Prostate gland (tissue), 2 donors: ENCODE measurements at regions not wholly inside any gene's neighbourhood (a gene's known extent, or its start where the extent isn't known, plus 50 kb on each side); places are given as distances from the start of the nearest gene placed in this dataset.
"Not testable (repeated sequence)": the region's sequence is repeated elsewhere in the genome, so short reads cannot be mapped to it uniquely, and the experiment has no call there.

Experiments
- DNase-seq: peaks from one replicate; pipeline ENCODE4 v3.0.0-alpha.2; 2019; ENCODE audit warnings: low spot score
- H3K27ac ChIP-seq, 2 donors: fragments of 200-600 bp; sonication (generic); 2 replicates each; pipeline ENCODE4 v1.5.1; 2017 to 2019
- H3K27me3 ChIP-seq: fragments of 200-600 bp; sonication (generic); replicated peaks from 2 replicates; pipeline ENCODE4 v1.5.1; 2019; ENCODE audit not compliant: insufficient read depth
- H3K36me3 ChIP-seq, 2 donors: fragments of 200-600 bp; sonication (generic); 1 replicate in 1 of 2; 2 replicates in 1 of 2; pipeline versions ENCODE4 v1.5.1 to v1.8.1; 2017 to 2019
- H3K4me1 ChIP-seq: fragments of 200-600 bp; sonication (generic); replicated peaks from 2 replicates; pipeline ENCODE4 v1.5.1; 2019
- H3K4me3 ChIP-seq, 2 donors: fragments of 200-600 bp; sonication (generic); 2 replicates each; pipeline ENCODE4 v1.5.1; 2017 to 2019
- H3K9me3 ChIP-seq: fragments of 200-600 bp; sonication (generic); 2 replicates; pipeline ENCODE4 v1.5.1; 2017
- POLR2A ChIP-seq: fragments of 450-650 bp; IDR thresholded peaks from one replicate; pipeline ENCODE4 v1.6.1; 2016; ENCODE audit warnings: antibody characterized with exemption, mild to moderate bottlenecking
- POLR2AphosphoS5 ChIP-seq: sonication (generic); formaldehyde crosslinking; IDR thresholded peaks from one replicate; pipeline ENCODE4 v1.6.1; 2017; ENCODE audit warnings: antibody characterized with exemption
- WGBS: methylation state at CpG from one replicate; pipeline ENCODE4 v1.1.5; 2018; 5-methylcytosine and 5-hydroxymethylcytosine counted together
- intact Hi-C: fragments of 100-400 bp; cut with DNase I; formaldehyde crosslinking; loops from one replicate; pipeline ENCODE4 v1.14.2; 2022
- TF ChIP-seq, protein P1 (sequence below), 4 experiments: fragments of 200-600 bp in 2 of 4; fragments of 450-650 bp in 2 of 4; sonication (generic) in 2 of 4; IDR thresholded peaks; 1 replicate in 3 of 4; 2 replicates in 1 of 4; pipeline ENCODE4 v1.5.1; 2016 to 2019; ENCODE audit warnings: antibody characterized with exemption in 4 of 4, mild to moderate bottlenecking in 2 of 4, moderate library complexity in 2 of 4

DNA sequence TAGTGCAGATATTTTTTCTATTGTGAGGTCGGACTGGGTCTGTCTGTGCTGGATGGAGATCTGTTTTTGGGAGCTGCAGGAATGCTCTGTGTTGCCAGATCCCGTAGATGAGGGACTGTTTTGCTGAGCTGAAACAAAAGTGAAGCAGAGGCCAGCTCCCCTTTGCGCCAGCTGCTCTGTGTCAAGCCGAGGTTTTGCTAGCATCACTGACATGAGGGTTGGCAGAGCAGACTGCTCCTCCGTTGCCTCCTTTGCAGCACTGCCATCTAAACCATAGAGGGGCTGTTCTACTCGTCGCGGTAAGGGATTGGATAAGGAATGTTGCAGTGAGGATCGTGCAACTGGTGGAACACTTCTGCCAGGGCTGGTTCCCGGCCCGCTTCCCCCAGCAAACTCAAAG is 215.9 kb upstream of the CCL2 start:
- WGBS = 71% methylated on average over 11 of the region's 11 CpGs
- H3K27me3 ChIP-seq, H3K9me3 ChIP-seq, intact Hi-C loops, DNase-seq, H3K36me3 ChIP-seq, H3K4me3 ChIP-seq, H3K27ac ChIP-seq, H3K4me1 ChIP-seq: not testable (repeated sequence)

DNA sequence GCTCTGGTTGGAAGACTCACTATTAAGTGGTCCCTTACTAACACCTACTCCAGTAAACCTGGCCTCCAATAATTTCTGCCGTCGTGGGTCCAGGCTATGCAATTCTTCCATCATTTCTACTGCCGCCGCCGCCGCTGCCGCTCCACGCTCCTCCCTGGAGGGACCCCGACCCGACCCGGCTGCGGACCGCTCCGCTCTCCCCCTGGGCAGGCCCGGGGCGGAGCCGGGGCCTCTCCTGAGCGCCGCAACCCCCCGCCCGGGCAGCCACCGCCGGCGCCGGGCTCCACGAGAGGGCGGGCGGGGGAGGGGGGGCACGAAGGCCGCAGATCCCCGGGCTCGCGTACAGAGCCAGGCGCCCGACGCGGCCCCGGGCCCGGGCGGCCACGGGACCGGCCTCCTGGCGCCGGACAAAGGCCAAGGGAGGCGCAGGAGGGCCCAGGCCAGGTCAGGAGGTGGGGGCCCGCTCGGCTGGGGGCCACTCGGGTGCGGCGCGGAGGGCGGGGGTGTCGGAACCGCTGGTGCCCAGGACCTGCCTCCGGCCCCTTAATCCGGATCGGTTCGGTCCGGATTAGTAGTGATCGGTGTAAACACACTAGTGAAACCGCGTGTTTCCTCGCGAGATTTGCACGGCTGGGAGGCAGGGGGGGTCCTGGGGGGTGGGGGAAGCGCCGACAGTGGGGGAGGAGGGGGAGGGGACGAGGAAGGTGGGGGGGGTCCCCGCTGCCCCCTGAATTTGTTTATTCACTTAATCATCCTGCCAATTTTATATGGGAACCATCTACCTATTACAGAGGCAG is 215.1 kb upstream of the CCL2 start:
- DNase-seq, H3K9me3 ChIP-seq, H3K36me3 ChIP-seq, intact Hi-C loops, H3K27me3 ChIP-seq, H3K4me3 ChIP-seq, H3K27ac ChIP-seq, H3K4me1 ChIP-seq: not testable (repeated sequence)
- 56% methylated on average over 24 of the region's 69 CpGs for WGBS

DNA sequence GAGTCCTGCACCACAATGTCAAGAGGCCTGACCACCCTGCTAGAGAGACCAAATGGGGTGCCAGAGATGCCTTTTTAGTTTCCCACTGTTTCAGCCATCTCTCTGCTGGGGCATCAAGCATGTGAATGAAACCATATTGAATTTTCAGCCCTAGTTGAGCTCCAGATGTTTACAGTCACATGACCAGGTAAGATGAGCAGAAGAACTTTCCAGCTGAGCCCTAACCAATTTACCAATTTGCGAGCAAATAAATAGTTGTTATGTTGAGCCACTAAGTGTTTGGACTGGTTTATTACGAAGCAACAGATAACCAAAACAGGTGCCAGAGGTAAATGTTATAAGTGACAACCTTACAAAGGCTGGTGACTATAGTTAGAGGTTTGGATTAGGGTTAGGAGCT is 209.1 kb upstream of the CCL2 start:
- 90% methylated on average over 2 of the region's 2 CpGs for WGBS
- no peaks in the 10 kb centered on the region for H3K27me3 ChIP-seq
- no peak overlapping the region for H3K27ac ChIP-seq
- intact Hi-C loops = no loop called here
- H3K4me1 ChIP-seq = no peaks in the 10 kb centered on the region
- TF ChIP-seq, protein P1, sequence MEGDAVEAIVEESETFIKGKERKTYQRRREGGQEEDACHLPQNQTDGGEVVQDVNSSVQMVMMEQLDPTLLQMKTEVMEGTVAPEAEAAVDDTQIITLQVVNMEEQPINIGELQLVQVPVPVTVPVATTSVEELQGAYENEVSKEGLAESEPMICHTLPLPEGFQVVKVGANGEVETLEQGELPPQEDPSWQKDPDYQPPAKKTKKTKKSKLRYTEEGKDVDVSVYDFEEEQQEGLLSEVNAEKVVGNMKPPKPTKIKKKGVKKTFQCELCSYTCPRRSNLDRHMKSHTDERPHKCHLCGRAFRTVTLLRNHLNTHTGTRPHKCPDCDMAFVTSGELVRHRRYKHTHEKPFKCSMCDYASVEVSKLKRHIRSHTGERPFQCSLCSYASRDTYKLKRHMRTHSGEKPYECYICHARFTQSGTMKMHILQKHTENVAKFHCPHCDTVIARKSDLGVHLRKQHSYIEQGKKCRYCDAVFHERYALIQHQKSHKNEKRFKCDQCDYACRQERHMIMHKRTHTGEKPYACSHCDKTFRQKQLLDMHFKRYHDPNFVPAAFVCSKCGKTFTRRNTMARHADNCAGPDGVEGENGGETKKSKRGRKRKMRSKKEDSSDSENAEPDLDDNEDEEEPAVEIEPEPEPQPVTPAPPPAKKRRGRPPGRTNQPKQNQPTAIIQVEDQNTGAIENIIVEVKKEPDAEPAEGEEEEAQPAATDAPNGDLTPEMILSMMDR (IDR thresholded peaks at IDR 0.05) = no peak
- TF ChIP-seq POLR2AphosphoS5 (no peak), POLR2A (no peak)
- H3K4me3 ChIP-seq = no peak overlapping the region
- no peak for DNase-seq
- no peaks in the 10 kb centered on the region for H3K36me3 ChIP-seq
- no peaks in the 10 kb centered on the region for H3K9me3 ChIP-seq

DNA sequence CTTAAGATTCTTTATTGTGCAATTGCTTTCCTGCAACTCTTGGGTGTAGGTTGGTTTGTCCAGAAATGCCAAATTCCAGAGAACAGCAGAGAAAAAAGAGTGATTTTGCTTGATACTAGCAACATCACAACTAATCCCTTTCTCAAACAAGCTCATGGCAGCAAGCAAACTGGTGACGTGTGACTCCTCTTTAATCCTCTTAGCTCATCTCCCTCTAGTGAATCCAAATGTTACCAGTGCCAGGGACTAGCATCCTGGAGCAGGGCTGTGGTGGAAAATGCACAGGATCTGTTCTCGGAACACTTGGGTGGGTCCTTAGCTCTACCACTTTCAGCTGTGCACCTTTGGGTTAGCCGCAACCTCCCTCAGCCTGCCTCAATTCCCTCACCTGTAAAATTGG is 204.0 kb upstream of the CCL2 start:
- DNase-seq = no peak
- Histone ChIP-seq H3K4me3 (no peak overlapping the region), H3K27ac (no peak overlapping the region), H3K4me1 (no peaks in the 10 kb centered on the region), H3K9me3 (no peaks in the 10 kb centered on the region), H3K36me3 (no peaks in the 10 kb centered on the region), H3K27me3 (no peaks in the 10 kb centered on the region)
- 77% methylated on average over 3 of the region's 3 CpGs for WGBS
- intact Hi-C loops = no loop called here
- TF ChIP-seq POLR2A (no peak), POLR2AphosphoS5 (no peak)
- TF ChIP-seq, protein P1 (IDR thresholded peaks at IDR 0.05) = no peak

DNA sequence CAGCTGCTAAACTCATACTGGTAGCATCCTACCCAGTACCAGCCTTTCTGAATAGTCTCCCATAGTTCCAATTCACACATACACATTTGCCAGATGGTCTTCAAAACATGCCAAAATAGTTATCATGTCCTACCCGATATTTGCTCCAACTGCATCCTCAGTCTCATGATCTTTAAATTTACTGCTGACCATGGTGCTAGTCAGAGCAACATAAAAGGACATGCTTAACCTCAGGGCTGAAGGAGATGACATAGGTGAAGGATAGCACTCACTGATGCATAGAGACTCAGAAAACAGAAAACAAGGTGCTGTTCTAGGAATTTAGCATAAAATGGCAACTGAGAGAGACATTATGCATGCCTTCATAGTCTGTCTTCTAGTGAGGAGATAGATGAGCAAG is 200.6 kb upstream of the CCL2 start:
- TF ChIP-seq, protein P1 (IDR thresholded peaks at IDR 0.05) = no peak
- TF ChIP-seq POLR2A = no peak
- TF ChIP-seq POLR2AphosphoS5 = no peak
- intact Hi-C loops = no loop called here
- H3K27me3 ChIP-seq = no peaks in the 10 kb centered on the region
- WGBS = 73% methylated on average over 1 of the region's 1 CpG
- no peaks in the 10 kb centered on the region for H3K36me3 ChIP-seq
- H3K4me1 ChIP-seq = no peaks in the 10 kb centered on the region
- no peaks in the 10 kb centered on the region for H3K9me3 ChIP-seq
- H3K4me3 ChIP-seq = no peak overlapping the region
- no peak for DNase-seq
- no peak overlapping the region for H3K27ac ChIP-seq

DNA sequence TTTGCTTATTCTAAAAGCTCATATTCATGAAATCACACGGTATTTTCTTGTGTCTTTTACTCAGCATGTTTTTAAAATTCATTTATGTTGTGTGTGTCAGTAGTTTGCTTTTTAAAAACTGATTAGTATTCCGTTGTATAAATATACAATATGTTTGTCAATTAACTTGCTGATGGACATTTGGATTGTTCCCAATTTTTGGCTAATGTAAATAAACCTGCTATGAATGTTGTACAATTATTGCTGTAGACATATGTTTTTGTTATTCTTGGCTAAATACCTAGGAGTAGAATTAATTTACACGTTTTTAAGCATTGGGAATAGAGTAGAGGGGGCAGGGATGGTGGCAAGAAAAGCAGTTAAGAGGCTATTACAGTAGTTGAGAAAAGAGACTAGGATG is 199.5 kb upstream of the CCL2 start:
- Histone ChIP-seq H3K4me1 (no peaks in the 10 kb centered on the region), H3K27ac (no peak overlapping the region), H3K9me3 (no peaks in the 10 kb centered on the region), H3K27me3 (no peaks in the 10 kb centered on the region), H3K36me3 (no peaks in the 10 kb centered on the region), H3K4me3 (no peak overlapping the region)
- DNase-seq = no peak
- WGBS = 54% methylated on average over 3 of the region's 3 CpGs
- intact Hi-C loops = no loop called here
- TF ChIP-seq, protein P1 (IDR thresholded peaks at IDR 0.05) = no peak
- no peak for TF ChIP-seq POLR2AphosphoS5
- no peak for TF ChIP-seq POLR2A
